HG03045 (cell line): ENCODE measurements at regions not wholly inside any gene's neighbourhood (a gene's known extent, or its start where the extent isn't known, plus 50 kb on each side); places are given as distances from the start of the nearest gene placed in this dataset.
A peak's percentile ranks its signal among the peaks of the same experiment; 100 is the strongest.

ENCODE experiments used
- ATAC-seq: cut with Tn5 transposase; IDR thresholded peaks from one replicate; pipeline ENCODE4 v1.9.1; 2021; ENCODE audit warnings: mild to moderate bottlenecking, moderate library complexity; ENCODE audit not compliant: unreplicated experiment

DNA sequence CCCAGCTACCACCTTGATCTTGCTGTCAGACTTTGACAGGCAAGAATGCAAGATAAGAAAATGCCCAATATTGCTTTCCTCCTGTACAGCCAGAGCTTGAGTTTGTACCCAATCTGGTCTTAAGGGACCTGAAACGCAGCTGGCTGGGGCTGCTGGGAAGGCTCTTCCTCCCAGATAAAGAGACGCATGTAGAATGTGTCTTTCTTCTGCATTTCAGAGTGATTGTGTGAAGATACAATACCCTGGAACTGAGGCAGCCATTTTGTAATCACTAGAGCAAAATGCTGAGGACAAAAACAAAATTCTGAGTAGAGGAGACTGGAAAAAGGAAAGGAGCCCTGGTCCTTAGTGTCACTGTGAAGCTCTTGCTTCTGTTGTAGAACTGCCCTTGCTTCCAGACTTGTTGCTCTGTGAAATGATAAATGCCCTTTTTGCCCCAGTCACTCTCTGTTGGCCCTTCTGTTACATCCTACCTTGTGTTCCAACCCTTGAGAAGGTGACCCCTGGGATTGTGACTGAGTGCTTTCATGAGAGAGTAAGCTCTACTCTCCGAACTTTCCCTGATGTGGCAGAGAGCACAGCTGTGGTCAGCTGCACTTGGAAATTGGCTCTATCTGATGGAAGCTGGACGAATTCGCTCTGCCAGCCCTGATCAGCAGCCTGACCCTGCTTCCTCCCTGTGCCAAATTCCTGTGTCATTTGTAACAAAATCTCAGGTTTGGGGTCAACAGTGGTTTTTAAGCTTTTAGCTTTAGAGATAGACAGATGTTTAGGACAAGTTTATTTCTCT lies 137.4 kb upstream of the RBMS1 start:
- ATAC-seq = no peak

- no peak for ATAC-seq
These were observed 138.7 kb upstream of the RBMS1 start for GRCh38 chr2:160632084-160632975.

DNA sequence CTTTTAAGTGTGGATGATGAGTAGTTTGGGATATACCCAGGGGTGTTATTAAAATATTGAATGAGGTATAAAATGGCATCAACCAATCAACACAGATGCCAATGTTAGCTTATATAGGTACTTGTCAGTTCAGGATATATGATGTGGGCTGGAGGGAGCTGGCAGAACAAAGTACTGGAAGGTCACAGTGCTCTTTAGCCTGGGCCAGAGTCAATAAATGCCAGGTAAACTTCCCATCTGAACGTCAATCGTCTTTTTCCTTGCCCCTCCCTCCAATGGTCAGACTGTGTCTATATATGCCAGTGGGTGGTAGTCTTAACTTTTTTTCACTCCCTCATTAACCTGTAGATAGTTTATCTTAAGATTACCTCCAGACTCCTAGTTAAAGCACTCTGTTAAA lies 140.8 kb upstream of the RBMS1 start:
- no peak for ATAC-seq

GRCh38 chr2:160635488-160635887 lies 141.9 kb upstream of the RBMS1 start:
- no peak for ATAC-seq

DNA sequence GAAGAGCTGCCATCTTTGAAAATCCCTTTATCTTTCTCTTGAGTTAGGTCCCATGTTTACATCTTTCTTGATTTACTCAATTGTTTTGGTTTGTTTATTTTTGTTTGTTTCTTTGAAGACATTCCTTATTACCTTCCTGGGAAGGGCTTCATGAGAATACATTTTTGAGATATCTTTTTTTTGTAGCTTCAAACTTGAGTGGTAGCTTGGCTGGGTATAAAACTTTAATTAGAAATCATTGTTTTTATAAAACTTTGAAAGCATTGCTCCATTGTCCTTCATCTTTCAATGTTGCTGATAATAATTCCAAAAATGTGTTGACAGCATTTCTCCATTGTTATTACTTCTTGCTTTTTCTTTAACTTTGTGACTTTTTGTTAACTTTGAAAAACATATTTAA lies 145.9 kb upstream of the RBMS1 start:
- ATAC-seq = no peak

- ATAC-seq = no peak
These were observed 153.3 kb upstream of the RBMS1 start for GRCh38 chr2:160646684-160647444.

DNA sequence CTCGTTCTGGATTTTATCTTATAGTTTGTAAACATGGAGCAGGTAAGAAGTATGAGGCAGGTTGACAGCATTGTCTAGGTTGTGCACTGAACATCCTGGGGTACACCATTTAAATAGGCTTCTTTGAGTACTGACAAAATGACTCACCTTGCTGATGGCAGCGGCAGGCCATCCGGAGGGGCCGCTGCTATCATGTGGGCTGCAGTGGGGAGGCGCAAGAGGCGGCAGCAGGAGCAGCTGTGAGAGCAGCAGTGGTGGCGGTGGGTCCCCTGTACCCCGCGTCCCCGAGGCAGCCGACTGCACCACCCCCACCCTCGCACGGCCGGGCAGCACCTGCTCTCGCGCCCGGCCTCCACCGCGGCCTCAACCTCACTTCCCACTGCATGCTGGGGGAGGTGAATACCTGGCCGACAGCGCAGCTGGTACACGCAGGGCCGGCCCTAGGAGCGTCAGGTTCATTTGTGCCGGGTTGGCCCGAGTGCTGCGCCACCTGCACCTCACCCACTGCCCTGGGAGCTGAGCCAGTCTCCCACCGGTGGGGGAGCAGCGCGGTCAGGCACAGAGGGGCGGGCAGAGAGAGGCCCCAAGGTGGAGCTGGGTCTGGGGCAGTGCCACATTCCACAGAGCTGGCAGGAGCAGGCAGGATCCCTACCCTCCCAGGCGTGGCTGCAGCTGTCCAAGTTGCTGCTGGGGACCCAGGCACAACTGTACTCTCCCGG lies 154.5 kb upstream of the RBMS1 start:
- no peak for ATAC-seq

DNA sequence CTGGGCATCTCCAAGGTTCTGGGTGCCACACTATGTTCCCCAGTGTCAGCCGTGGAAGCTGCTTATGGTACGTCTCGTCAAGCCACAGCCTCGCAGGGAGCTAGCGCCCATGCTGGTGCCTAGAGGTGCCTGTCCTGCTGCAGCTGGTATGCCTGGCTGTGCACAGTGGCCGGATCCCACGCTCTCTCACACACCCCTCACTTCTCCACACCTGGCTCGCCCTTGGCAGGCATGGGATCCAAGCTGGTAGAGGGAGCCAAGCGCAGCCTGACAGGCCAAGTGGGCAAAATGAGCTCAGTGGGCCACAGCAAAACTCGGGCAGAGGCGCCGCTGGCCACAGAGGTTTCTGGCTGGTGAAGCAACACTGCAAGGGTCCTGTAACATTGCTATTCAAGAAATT lies 156.1 kb upstream of the RBMS1 start:
- ATAC-seq = no peak

DNA sequence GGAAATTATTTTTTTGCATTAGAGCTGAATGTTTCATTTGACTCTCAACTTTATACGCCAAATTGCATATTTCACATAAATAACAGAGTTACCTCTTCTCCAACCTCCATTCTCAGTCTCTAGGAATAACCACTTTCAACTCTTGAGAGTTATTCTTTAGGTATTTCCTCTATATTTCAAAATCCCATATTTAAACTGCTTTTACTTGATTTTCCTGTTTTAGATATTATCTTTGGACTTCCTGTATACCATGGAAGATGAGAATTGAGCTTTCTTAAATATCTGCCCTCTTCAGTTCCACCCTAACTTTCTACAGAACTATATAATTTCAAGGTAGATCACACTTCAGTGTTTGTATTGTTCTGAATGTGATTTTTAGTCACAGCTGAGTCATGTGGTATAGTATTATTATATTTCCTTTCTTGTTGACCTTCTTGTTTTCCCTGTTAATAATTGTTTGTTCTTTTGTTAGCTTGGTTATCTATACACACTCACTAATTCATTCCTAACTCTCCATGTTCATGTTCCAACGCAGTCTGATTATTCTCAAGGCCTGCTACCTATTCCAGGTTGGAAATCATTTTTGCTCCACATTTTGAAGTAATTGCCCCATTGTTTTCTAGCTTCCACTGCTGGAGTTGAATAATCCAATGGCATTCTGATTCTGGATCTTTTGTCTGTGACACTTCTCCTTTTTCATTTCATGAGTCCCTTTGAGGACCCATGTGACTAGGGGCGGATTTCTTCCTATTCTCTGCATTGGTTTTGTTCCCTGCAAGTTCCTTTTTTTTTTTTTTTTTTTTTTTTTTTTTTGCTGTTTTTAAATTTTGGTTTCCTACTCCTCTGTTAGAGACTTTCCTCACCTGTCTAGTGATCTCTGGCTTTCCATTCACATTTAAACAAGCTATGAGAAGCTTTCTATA lies 156.8 kb upstream of the RBMS1 start:
- no peak for ATAC-seq

DNA sequence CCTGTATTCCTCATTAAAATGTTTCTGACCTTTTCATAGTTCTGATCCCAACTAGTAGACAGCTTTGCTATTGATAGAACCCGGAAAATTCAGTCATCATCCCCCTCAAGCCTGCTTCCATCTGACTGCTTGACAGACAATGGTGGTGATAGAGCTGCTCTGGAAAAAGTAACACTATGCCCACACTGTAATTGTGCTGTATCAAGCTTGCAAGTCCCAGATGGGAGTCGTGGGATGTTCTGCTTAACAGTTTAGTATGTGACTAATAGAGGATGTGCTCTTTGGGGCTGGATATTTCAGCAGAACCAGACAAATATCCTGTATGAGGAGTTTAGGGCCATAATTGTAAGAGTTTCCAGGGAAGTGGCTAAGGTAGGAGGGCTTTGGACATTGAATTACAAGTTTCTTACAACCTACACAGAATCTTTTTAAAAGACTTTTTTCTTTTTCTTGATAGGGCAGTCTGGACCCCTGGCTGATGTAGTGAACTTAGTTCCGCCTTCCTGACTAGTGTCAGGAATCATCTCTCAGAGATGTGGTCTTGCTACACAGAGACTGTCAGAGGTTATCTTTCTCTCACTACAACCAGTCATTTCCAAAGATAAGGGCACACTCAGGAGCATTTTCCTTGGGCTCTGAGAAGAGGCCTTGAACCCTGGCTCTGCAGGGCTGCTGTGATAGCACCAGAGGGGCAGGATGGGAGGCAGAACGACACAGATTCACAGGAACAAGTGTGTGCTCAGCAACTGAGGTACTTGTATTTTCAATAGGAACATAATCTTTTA lies 158.0 kb upstream of the RBMS1 start:
- no peak for ATAC-seq

GRCh38 chr2:160652236-160652635 lies 158.6 kb upstream of the RBMS1 start:
- ATAC-seq = peak; percentile 54

DNA sequence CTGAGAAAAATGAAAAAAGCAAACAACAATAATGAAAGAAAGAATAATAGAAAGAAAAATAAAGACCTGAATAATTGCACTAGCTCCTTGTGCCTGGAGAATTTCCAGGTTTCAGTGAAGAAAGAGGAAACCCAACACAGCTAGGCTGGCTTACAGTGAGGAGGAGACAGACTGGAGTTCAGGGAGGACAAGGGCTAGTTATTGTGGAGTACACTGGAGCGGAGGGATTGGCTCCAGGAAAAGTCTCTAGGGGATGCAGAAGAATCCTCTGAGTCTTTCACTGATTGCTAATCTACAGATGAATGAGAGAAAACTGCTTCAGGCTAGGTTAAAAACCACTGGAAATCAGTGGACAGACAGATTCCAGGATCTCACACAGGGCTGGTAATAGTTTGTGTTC lies 163.6 kb upstream of the RBMS1 start:
- ATAC-seq = no peak

DNA sequence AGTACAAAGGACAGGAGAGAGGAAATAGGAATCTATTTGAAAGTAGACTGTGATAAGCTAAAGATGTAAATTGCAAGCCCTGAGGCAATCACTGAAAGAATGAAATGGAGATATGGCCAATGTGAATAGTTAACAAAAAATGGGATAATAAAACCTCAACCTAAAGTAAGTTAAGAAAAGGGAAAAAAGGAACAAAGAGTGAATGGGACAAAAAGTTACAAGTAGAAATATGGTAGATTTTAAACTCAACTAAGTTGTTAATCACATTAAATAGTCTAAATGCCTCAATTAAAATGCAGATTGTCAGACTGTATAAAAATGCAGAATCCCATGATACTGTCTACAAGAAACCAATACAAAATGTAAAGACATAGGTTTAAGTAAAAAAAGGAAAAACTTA lies 165.2 kb upstream of the RBMS1 start:
- ATAC-seq = no peak

DNA sequence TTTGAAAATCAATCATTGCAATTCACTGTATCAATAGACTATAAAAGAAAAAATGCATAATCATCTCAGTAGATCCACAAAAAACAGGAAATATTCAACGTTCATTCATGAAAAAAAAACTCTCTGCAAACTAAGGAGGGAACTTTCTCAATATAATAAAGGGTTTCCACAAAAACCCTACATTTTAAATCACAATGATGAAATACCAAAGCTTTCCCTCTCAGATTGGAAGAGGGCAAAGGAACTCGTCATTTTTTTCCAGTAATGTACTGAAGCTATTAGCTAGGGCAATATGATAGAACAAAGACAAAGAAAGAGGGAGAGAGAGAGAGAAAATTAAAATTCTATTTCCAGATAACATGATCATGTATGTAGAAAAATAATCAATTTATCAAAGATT lies 167.1 kb upstream of the RBMS1 start:
- no peak for ATAC-seq

GRCh38 chr2:160664603-160665140 lies 171.1 kb upstream of the RBMS1 start:
- no peak for ATAC-seq

GRCh38 chr2:160666154-160667060 lies 172.8 kb upstream of the RBMS1 start:
- no peak for ATAC-seq

DNA sequence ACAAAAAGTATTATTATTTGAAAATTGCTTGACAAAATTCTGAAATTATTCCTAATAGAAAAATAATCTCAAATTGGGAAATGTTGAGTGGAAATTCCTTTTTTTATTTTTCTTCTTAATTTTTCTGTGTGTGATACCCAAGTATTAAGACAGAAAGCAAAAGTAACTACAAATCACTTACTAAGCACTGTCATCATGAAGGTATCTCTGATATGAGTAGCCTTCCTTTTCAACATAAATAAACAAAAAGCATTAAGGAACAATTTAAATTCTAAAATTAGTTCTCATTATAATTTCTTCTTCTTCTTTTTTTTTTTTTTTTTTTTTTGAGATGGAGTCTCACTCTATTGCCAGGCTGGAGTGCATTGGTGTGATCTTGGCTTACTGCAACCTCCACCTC lies 174.2 kb upstream of the RBMS1 start:
- no peak for ATAC-seq

DNA sequence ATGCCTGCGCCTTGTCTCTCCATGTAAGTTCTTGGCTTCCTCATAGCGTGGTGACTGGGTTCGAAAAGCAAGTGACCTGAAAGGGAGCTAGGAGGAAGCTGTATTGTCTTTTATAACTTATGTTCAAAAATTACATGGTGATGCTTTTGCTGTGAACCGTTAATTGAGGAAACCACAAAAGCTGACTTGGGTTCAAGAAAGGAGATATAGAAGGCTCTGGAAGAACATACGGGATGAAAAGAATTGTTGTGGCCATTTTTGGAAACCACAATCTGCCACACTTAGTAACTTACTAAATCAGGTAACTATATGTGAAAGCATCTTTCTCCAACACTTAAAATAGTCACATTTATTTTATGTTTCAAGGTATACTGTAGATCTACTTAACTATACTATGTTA lies 177.0 kb upstream of the RBMS1 start:
- ATAC-seq = no peak
